ENCODE measurements at regions not wholly inside any gene's neighbourhood (a gene's known extent, or its start where the extent isn't known, plus 50 kb on each side); places are given as distances from the start of the nearest gene placed in this dataset.

DNA sequence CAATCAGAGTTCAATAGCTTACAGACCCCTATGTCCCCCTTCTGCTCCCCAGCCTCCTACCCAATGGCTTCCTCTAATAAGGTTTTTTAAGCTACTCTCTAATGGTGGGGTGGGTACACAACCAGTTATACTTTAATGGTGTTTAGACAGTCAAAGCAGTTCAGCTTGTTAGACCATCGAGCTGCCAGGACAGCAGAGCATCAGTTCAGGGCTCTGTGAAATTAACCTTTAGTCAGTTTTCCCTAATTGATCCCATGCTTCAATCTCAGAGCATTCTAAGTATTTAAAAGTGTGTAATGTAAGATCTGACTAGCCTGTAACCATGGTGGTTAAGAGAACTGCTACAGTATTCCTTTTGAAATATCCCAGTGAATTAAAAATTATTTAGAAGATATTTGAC is 107.2 kb upstream of the ZNF644 start:
- DNase-seq (ENCODE audit: low spot score), result no peak
- in situ Hi-C loops (cut with MboI; ENCODE audit: low pct_unique_long_range_greater_than_20kb, low sequenced_read_pairs, unreplicated experiment), result no loop called here

DNA sequence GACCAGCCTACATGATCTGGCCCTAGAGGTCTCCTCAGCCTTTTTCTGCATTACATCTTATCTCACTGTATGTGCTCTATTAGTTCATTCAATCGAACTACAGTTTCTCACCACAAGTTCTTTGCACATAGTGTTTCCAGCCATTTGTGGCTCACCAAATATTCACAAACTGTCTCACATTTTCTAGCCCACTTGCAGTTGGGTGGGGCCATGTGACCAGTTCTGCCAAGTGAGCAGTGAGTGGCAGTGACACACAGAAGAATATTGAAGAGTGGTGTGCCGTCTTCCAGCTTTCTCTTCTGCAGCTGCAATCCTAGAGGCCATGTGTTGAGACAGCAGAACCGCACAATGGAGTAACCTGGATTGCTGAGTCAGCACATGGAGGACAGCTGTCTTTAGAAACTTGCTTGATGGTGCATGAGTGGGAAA is 103.2 kb upstream of the ZNF644 start:
- in situ Hi-C loops (cut with MboI; ENCODE audit: low pct_unique_long_range_greater_than_20kb, low sequenced_read_pairs, unreplicated experiment), result no loop called here
- peak; percentile 14 for DNase-seq (ENCODE audit: low spot score)
- TF ChIP-seq, protein P1, sequence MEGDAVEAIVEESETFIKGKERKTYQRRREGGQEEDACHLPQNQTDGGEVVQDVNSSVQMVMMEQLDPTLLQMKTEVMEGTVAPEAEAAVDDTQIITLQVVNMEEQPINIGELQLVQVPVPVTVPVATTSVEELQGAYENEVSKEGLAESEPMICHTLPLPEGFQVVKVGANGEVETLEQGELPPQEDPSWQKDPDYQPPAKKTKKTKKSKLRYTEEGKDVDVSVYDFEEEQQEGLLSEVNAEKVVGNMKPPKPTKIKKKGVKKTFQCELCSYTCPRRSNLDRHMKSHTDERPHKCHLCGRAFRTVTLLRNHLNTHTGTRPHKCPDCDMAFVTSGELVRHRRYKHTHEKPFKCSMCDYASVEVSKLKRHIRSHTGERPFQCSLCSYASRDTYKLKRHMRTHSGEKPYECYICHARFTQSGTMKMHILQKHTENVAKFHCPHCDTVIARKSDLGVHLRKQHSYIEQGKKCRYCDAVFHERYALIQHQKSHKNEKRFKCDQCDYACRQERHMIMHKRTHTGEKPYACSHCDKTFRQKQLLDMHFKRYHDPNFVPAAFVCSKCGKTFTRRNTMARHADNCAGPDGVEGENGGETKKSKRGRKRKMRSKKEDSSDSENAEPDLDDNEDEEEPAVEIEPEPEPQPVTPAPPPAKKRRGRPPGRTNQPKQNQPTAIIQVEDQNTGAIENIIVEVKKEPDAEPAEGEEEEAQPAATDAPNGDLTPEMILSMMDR (IDR thresholded peaks at IDR 0.05; ENCODE audit: extremely low read depth, insufficient read depth, missing control alignments), result no peak

More for the DNA sequence above, 107.2 kb upstream of the ZNF644 start:
- TF ChIP-seq, protein P1 (IDR thresholded peaks at IDR 0.05; ENCODE audit: extremely low read depth, insufficient read depth, missing control alignments), result no peak

DNA sequence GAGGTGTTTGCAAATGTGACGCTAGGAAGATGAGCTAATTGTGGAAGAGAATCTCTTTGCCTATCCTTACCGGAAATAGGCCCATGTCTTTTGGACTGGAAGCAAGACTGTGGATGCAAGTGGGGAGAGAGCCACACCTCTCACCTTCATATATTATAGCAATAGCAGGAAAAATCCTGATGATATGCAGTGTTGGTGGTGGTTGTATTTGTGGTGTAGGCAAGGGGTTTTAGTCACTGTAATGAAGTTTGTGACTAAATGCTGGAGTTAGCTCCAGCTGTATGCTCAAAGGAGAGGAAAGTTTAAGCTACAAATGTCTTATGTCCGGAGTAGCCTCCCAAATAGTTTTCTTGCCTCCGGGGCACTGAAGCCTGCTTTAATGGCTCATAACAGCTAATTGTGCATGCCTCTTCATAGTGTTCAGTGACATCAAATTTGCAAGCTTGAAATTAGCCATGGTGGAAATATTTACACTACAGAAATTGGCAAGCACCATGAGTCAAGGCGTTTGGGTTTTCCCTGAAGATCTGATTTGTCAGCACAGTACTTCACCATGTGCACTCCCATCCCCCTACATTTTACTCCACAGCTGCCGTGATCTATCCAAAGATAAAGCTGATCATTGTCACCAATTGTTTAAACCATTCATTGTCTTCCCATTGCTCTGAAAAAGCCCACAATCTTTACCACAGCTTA is 102.6 kb upstream of the ZNF644 start:
- TF ChIP-seq, protein P1 (IDR thresholded peaks at IDR 0.05; ENCODE audit: extremely low read depth, insufficient read depth, missing control alignments), result no peak
- in situ Hi-C loops (cut with MboI; ENCODE audit: low pct_unique_long_range_greater_than_20kb, low sequenced_read_pairs, unreplicated experiment), result no loop called here
- DNase-seq (ENCODE audit: low spot score), result no peak

DNA sequence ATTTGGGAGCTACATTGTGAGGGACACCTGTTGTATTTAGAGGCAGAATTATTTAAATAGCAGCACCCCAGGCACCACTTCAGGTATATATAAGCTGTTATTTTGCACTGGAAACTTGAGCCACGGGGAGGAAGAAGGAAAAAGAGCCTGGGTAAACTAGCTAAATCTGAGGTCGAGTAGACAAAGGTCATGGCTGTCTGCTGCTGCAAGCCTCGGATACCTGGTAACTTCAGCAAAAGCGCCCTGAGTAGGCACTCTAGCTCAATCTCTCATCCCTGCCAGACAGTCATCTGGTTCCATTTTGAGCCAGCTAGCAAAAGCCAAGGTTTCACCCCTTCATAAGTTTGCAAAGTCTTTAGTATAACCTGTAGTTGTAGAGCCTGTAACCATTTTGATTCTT is 101.9 kb upstream of the ZNF644 start:
- no peak for DNase-seq (ENCODE audit: low spot score)
- TF ChIP-seq, protein P1 (IDR thresholded peaks at IDR 0.05; ENCODE audit: extremely low read depth, insufficient read depth, missing control alignments), result no peak
- in situ Hi-C loops (cut with MboI; ENCODE audit: low pct_unique_long_range_greater_than_20kb, low sequenced_read_pairs, unreplicated experiment), result no loop called here

DNA sequence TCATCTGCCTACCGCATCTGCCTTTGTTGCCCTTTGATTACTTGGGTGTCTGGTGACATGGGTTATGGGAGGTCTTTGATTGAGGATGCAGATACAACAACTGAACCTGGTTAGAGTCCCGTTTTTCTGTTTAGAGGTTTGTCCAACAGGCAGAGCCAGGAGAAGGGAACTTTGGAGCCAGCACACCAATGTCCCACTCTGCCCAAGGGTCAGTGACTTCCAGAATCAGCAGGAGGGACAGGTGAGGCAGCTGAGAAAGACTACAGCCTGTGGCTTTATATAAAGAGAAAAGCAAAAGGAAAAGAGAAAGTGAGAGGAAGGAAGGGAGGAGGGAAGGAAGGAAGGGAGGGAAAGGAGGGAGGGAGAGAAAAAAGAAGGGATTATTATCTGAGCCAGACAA is 101.5 kb upstream of the ZNF644 start:
- in situ Hi-C loops (cut with MboI; ENCODE audit: low pct_unique_long_range_greater_than_20kb, low sequenced_read_pairs, unreplicated experiment), result no loop called here
- no peak for DNase-seq (ENCODE audit: low spot score)
- TF ChIP-seq, protein P1 (IDR thresholded peaks at IDR 0.05; ENCODE audit: extremely low read depth, insufficient read depth, missing control alignments), result no peak

DNA sequence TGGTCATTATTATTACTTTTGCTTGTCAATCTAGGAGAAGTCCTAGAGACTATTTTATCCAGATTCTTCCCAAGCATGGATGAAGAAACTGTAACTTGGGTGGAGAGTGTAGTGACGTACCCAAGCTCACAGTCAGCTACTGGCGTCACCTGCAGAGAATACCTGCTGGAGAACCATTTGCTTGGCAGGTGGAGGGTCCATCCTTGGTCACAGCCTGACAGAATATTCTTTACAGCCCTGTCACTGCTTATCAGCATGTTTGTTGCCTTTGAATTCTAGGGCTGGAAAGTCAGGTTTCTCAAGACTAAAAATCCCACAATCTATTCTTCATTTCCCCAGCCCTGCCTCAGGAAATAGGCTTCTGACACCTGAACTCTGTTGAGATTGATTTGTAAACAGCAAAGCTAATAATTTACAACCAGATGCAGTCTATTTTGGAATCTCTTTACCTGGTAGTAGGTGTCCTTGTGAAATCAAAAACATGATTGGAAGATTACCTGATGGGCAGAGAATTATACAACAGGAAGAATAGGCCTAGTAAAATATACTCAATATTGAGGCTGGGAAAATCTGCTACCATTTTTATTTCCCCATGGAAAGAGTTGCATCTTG is 100.4 kb upstream of the ZNF644 start:
- TF ChIP-seq, protein P1 (IDR thresholded peaks at IDR 0.05; ENCODE audit: extremely low read depth, insufficient read depth, missing control alignments), result no peak
- DNase-seq (ENCODE audit: low spot score), result no peak

More for the DNA sequence above, 100.4 kb upstream of the ZNF644 start:
- in situ Hi-C loops (cut with MboI; ENCODE audit: low pct_unique_long_range_greater_than_20kb, low sequenced_read_pairs, unreplicated experiment), result no loop called here

Data from GM13977 (cell line).